K562 (cell line): ENCODE measurements at regions not wholly inside any gene's neighbourhood (a gene's known extent, or its start where the extent isn't known, plus 50 kb on each side); places are given as distances from the start of the nearest gene placed in this dataset.

ENCODE experiments used
- ATAC-seq: fragments of 200-7000 bp; cut with Tn5 transposase; 3 replicates; pipeline ENCODE4 v1.9.1; 2020; ENCODE audit warnings: moderate library complexity
- BruUV-seq: library from RNA; stranded (reverse); fragments of 400-500 nt; replicated peaks from 2 replicates; lab custom pipeline; 2021; lab: Mats Ljungman, UMichigan
- CTCF ChIA-PET: fragments of 300-600 bp; formaldehyde crosslinking; extraction: SDS; loops from one replicate; lab custom pipeline; 2021; ENCODE audit warnings: low intra/inter-chr PET ratio; lab: Yijun Ruan, JAX
- POLR2A ChIA-PET: fragments of 300-600, 350-650 bp; sonication (Branson Sonifier 250); formaldehyde crosslinking; extraction: SDS; loops from one replicate; lab custom pipeline; 2021; ENCODE audit warnings: antibody characterized with exemption, inconsistent platforms; lab: Yijun Ruan, JAX
- DNase-seq, 4 experiments: peaks; one replicate each; pipeline versions ENCODE4 v3.0.0 to v3.0.0-alpha.2; 2011 to 2018; ENCODE audit warnings: low spot score in 3 of 4, mixed read lengths in 3 of 4; ENCODE audit errors: extremely low read depth in 1 of 4
- FAIRE-seq: peaks from 2 replicates; lab custom pipeline; 2011; peaks lifted over from hg19 to GRCh38; lab: Jason Lieb, UNC
- H2AFZ ChIP-seq: 2 replicates; pipeline ENCODE4 v1.6.0; 2011; ENCODE audit warnings: low read depth, low read length, control low read depth, inconsistent platforms
- H3K27ac ChIP-seq: fragments of 200-600 bp; 3 replicates; pipeline ENCODE4 v1.8.0; 2011; ENCODE audit warnings: low read depth, mild to moderate bottlenecking, control low read depth, inconsistent platforms, low read length, moderate library complexity, mixed read lengths; ENCODE audit errors: extremely low read depth
- H3K27me3 ChIP-seq, 2 experiments: fragments of 300-600 bp in 1 of 2; 2 replicates in 1 of 2; 3 replicates in 1 of 2; pipeline versions ENCODE4 v1.6.0 to v1.8.0; 2011; ENCODE audit warnings: inconsistent platforms in 2 of 2, low read length in 2 of 2, mild to moderate bottlenecking in 1 of 2, mixed read lengths in 1 of 2, moderate library complexity in 1 of 2; ENCODE audit not compliant: control insufficient read depth in 2 of 2, insufficient read depth in 2 of 2
- H3K36me3 ChIP-seq: fragments of 300-600 bp; 3 replicates; pipeline ENCODE4 v1.8.0; 2011; ENCODE audit warnings: mild to moderate bottlenecking, low read length, inconsistent platforms; ENCODE audit not compliant: control insufficient read depth, insufficient read depth
- H3K4me1 ChIP-seq, 2 experiments: fragments of 200-600 bp in 1 of 2; replicated peaks in 1 of 2; 2 replicates in 1 of 2; 3 replicates in 1 of 2; pipeline versions ENCODE4 v1.5.1 to v1.8.0; 2011; ENCODE audit warnings: inconsistent platforms in 2 of 2, low read length in 2 of 2, mild to moderate bottlenecking in 1 of 2, mixed read lengths in 1 of 2, moderate library complexity in 1 of 2; ENCODE audit not compliant: control insufficient read depth in 2 of 2, insufficient read depth in 2 of 2
- H3K4me2 ChIP-seq: 2 replicates; pipeline ENCODE4 v1.6.1; 2011; ENCODE audit warnings: low read length, control low read depth, inconsistent platforms, mixed read lengths; ENCODE audit not compliant: insufficient read depth
- H3K4me3 ChIP-seq: fragments of 200-600 bp; sonication (generic), shearing (Covaris generic); 2 replicates; pipeline ENCODE4 v1.5.1; 2016; ENCODE audit warnings: control low read depth, inconsistent platforms
- H3K79me2 ChIP-seq: fragments of 200-600 bp; 3 replicates; pipeline ENCODE4 v1.8.0; 2011; ENCODE audit warnings: low read length, inconsistent platforms; ENCODE audit not compliant: control insufficient read depth, insufficient read depth
- H3K9ac ChIP-seq, 2 experiments: 2 replicates each; pipeline versions ENCODE4 v1.6.0 to v1.6.1; 2011; ENCODE audit warnings: low read depth in 2 of 2, low read length in 2 of 2, control low read depth in 1 of 2, inconsistent platforms in 1 of 2, mild to moderate bottlenecking in 1 of 2, mixed read lengths in 1 of 2; ENCODE audit not compliant: insufficient read depth in 1 of 2
- H3K9me1 ChIP-seq: one replicate; pipeline ENCODE4 v1.6.0; 2011; ENCODE audit warnings: inconsistent platforms, mild to moderate bottlenecking, low read length, moderate library complexity; ENCODE audit not compliant: control insufficient read depth, insufficient read depth
- H3K9me3 ChIP-seq: replicated peaks from 2 replicates; pipeline ENCODE4 v1.5.1; 2011; ENCODE audit warnings: low read depth, low read length, inconsistent platforms; ENCODE audit not compliant: control insufficient read depth, insufficient read depth
- H4K20me1 ChIP-seq: replicated peaks from 2 replicates; pipeline ENCODE4 v1.6.1; 2011; ENCODE audit warnings: low read length, inconsistent platforms, mixed read lengths; ENCODE audit not compliant: control insufficient read depth, insufficient read depth
- BMI1 ChIP-seq: fragments of 150-350 bp; IDR thresholded peaks from 2 replicates; pipeline ENCODE4 v1.6.1; 2014; ENCODE audit warnings: low read length
- CREB1 ChIP-seq, 2 experiments: sonication (generic) in 1 of 2; formaldehyde crosslinking in 1 of 2; IDR thresholded peaks; 2 replicates each; pipeline versions ENCODE4 v1.6.1 to v1.8.0; 2012 to 2022; ENCODE audit warnings: inconsistent platforms in 1 of 2, mild to moderate bottlenecking in 1 of 2, missing genetic modification reagents in 1 of 2, moderate library complexity in 1 of 2
- ETS2 ChIP-seq: IDR thresholded peaks from 2 replicates; pipeline ENCODE4 v1.6.1; 2016; ENCODE audit warnings: borderline replicate concordance, missing genetic modification characterization, mild to moderate bottlenecking, moderate library complexity, missing compliant biosample characterization; ENCODE audit not compliant: poor library complexity, severe bottlenecking
- HDAC6 ChIP-seq: IDR thresholded peaks from 2 replicates; pipeline ENCODE4 v1.6.1; 2012; ENCODE audit warnings: low read depth, mild to moderate bottlenecking, control low read depth, inconsistent platforms, low read length, moderate library complexity
- HSF4 ChIP-seq: fragments of 250-450 bp; sonication (Bioruptor Pico); IDR thresholded peaks from 2 replicates; pipeline ENCODE4 v2.1.2; 2022; ENCODE audit warnings: mild to moderate bottlenecking, moderate library complexity, borderline replicate concordance
- KLF13 ChIP-seq: fragments of 450-650 bp; IDR thresholded peaks from 2 replicates; pipeline ENCODE4 v1.6.1; 2016; ENCODE audit warnings: missing genetic modification characterization, low read depth, mild to moderate bottlenecking, missing compliant biosample characterization, moderate library complexity, borderline replicate concordance
- LEF1 ChIP-seq: fragments of 450-650 bp; IDR thresholded peaks from 2 replicates; pipeline ENCODE4 v1.6.1; 2016; ENCODE audit warnings: mild to moderate bottlenecking
- MEF2D ChIP-seq: conservative IDR thresholded peaks from 2 replicates; pipeline ENCODE4 v1.6.1; 2016; ENCODE audit warnings: low read depth, missing genetic modification characterization, missing compliant biosample characterization
- MIER1 ChIP-seq: fragments of 450-650 bp; IDR thresholded peaks from 2 replicates; pipeline ENCODE4 v1.6.1; 2016; ENCODE audit warnings: antibody characterized with exemption, mild to moderate bottlenecking, low read depth
- NR1H2 ChIP-seq: sonication (generic); formaldehyde crosslinking; IDR thresholded peaks from 2 replicates; pipeline ENCODE4 v1.4.0; 2020; ENCODE audit warnings: mild to moderate bottlenecking, missing genetic modification reagents
- POU5F1 ChIP-seq: fragments of 150-350 bp; IDR thresholded peaks from 2 replicates; pipeline ENCODE4 v1.6.1; 2014; ENCODE audit warnings: borderline replicate concordance, low read length, low read depth, mild to moderate bottlenecking; ENCODE audit not compliant: partially characterized antibody
- ZKSCAN1 ChIP-seq: fragments of 150-350 bp; IDR thresholded peaks from 2 replicates; pipeline ENCODE4 v1.6.1; 2016; ENCODE audit warnings: low read depth, low read length
- ZNF253 ChIP-seq: fragments of 250-450 bp; sonication (Bioruptor Pico); conservative IDR thresholded peaks from 2 replicates; pipeline ENCODE4 v1.6.1; 2021; ENCODE audit warnings: mild to moderate bottlenecking
- ZNF707 ChIP-seq: fragments of 250-450 bp; sonication (Bioruptor Pico); conservative IDR thresholded peaks from 2 replicates; pipeline ENCODE4 v1.8.0; 2022; ENCODE audit warnings: inconsistent platforms, mild to moderate bottlenecking, moderate library complexity
- WGBS: fragments of 100-300 bp; shearing (Covaris generic); methylation state at CpG from one replicate; pipeline ENCODE4 v1.1.6; 2016; ENCODE audit warnings: low coverage, mixed read lengths; ENCODE audit not compliant: insufficient coverage; ENCODE audit errors: missing lambda C conversion rate; 5-methylcytosine and 5-hydroxymethylcytosine counted together
- in situ Hi-C: fragments of 300-500 bp; cut with MboI; formaldehyde crosslinking; loops from 4 replicates; pipeline ENCODE4 v1.15.0; 2018; ENCODE audit warnings: inconsistent platforms, mixed read lengths
- intact Hi-C: fragments of 100-400 bp; cut with micrococcal nuclease; formaldehyde crosslinking; loops from 2 replicates; pipeline ENCODE4 v1.14.2; 2022
- TF ChIP-seq, protein P1 (sequence below): fragments of 250-450 bp; sonication (Bioruptor Pico); IDR thresholded peaks from 2 replicates; pipeline ENCODE4 v1.5.0; 2021

DNA sequence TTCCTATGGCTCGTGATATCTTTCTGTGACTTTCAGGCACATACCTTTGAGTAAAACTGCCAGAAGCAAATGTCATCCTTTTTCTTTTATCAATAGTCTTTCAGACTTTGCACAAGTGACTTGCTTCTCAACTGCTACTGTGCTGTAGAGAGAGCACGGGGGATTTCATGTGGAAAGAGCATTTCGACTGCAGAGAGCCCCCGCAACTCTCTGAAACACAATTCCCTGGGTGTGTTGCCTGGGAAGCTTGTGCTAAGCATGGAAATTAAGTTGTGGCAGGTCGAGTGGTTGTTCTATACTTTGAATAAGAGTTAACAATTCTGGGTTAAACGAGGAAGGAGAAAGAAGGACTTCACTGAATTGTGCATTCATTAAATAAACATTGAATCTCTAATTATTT, 659.1 kb downstream of the TDRD15 start:
- no peaks in the 10 kb centered on the region for H3K4me1 ChIP-seq
- H3K9ac ChIP-seq = no peak overlapping the region
- 0% methylated on average over 6 of the region's 6 CpGs for WGBS
- POLR2A ChIA-PET = no interaction called here
- H3K9me1 ChIP-seq = no peaks in the 10 kb centered on the region
- H3K36me3 ChIP-seq = no peaks in the 10 kb centered on the region
- in situ Hi-C loops = no loop called here
- no peaks in the 10 kb centered on the region for H3K27me3 ChIP-seq
- no peak for ATAC-seq
- TF ChIP-seq KLF13 (tag) (no peak), LEF1 (no peak), ZNF253 (CRISPR knock-in tag) (no peak), NR1H2 (CRISPR knock-in tag) (no peak), BMI1 (no peak), HSF4 (CRISPR knock-in tag) (no peak), ZKSCAN1 (no peak), ZNF707 (CRISPR knock-in tag) (no peak), MIER1 (no peak), POU5F1 (no peak), ETS2 (no peak), CREB1 (IDR thresholded peaks at IDR 0.05) (no peak), CREB1 (CRISPR knock-in tag; IDR thresholded peaks at IDR 0.05) (no peak), HDAC6 (no peak), MEF2D (no peak)
- TF ChIP-seq, protein P1, sequence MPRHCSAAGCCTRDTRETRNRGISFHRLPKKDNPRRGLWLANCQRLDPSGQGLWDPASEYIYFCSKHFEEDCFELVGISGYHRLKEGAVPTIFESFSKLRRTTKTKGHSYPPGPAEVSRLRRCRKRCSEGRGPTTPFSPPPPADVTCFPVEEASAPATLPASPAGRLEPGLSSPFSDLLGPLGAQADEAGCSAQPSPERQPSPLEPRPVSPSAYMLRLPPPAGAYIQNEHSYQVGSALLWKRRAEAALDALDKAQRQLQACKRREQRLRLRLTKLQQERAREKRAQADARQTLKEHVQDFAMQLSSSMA (CRISPR knock-in tag) = no peak
- TF ChIP-seq, all 486 proteins: peak for 0
- H3K4me3 ChIP-seq = no peak overlapping the region
- CTCF ChIA-PET = no interaction called here
- H3K9me3 ChIP-seq = peaks cover 2% of the 10 kb centered on the region; the same call in 1 of the 2 replicates
- no peaks in the 10 kb centered on the region for H3K79me2 ChIP-seq
- no peaks in the 10 kb centered on the region for H4K20me1 ChIP-seq
- FAIRE-seq = no peak
- intact Hi-C loops = no loop called here
- no peak overlapping the region for H3K27ac ChIP-seq
- no peak overlapping the region for H2AFZ ChIP-seq
- H3K4me2 ChIP-seq = no peak overlapping the region
- no peak for DNase-seq
- no TSS peak for BruUV-seq
